Bronchial epithelial cell (primary cell): ENCODE measurements at regions not wholly inside any gene's neighbourhood (a gene's known extent, or its start where the extent isn't known, plus 50 kb on each side); places are given as distances from the start of the nearest gene placed in this dataset.

Experiments
- DNase-seq: peaks from one replicate; pipeline ENCODE4 v3.0.0-alpha.2; 2010; ENCODE audit warnings: low read depth
- FAIRE-seq: peaks from 2 replicates; lab custom pipeline; 2011; peaks lifted over from hg19 to GRCh38; lab: Jason Lieb, UNC
- H3K27me3 ChIP-seq: 2 replicates; pipeline ENCODE4 v1.5.1; 2011; ENCODE audit warnings: low read length; ENCODE audit not compliant: control insufficient read depth, insufficient read depth
- H3K36me3 ChIP-seq: 2 replicates; pipeline ENCODE4 v1.5.1; 2011; ENCODE audit warnings: low read length; ENCODE audit not compliant: control insufficient read depth, insufficient read depth
- H3K4me3 ChIP-seq: 2 replicates; pipeline ENCODE4 v1.5.1; 2011; ENCODE audit warnings: mild to moderate bottlenecking, low read depth, low read length, control low read depth
- CTCF ChIP-seq: IDR thresholded peaks from 2 replicates; pipeline ENCODE4 v1.5.1; 2011; ENCODE audit warnings: mild to moderate bottlenecking, moderate library complexity, low read length, control low read depth, inconsistent platforms; ENCODE audit not compliant: insufficient read depth, severe bottlenecking

- DNase-seq (no peak), FAIRE-seq (no peak)
- no peak overlapping the region for H3K4me3 ChIP-seq
- H3K27me3 ChIP-seq = no peaks in the 10 kb centered on the region
- TF ChIP-seq CTCF = no peak
- H3K36me3 ChIP-seq = no peaks in the 10 kb centered on the region
Observed at GRCh38 chr1:57712846-57713245, 289.0 kb upstream of the DAB1 start.

- Histone ChIP-seq H3K36me3 (no peaks in the 10 kb centered on the region), H3K27me3 (no peaks in the 10 kb centered on the region), H3K4me3 (no peak overlapping the region)
- no peak for FAIRE-seq
- DNase-seq = peak; percentile 80
- TF ChIP-seq CTCF = no peak
Observed at GRCh38 chr1:57711326-57711725, 287.5 kb upstream of the DAB1 start.

GRCh38 chr1:57707631-57708030, 283.8 kb upstream of the DAB1 start:
- TF ChIP-seq CTCF = no peak
- Histone ChIP-seq H3K4me3 (no peak overlapping the region), H3K27me3 (no peaks in the 10 kb centered on the region), H3K36me3 (no peaks in the 10 kb centered on the region)
- DNase-seq (no peak), FAIRE-seq (no peak)

- no peak for FAIRE-seq
- no peak overlapping the region for H3K4me3 ChIP-seq
- no peaks in the 10 kb centered on the region for H3K27me3 ChIP-seq
- no peak for DNase-seq
- no peak for TF ChIP-seq CTCF
- H3K36me3 ChIP-seq = no peaks in the 10 kb centered on the region
Observed at GRCh38 chr1:57704811-57705210, 281.0 kb upstream of the DAB1 start.

GRCh38 chr1:57704231-57704630, 280.4 kb upstream of the DAB1 start:
- TF ChIP-seq CTCF = no peak
- FAIRE-seq (no peak), DNase-seq (no peak)
- H3K36me3 ChIP-seq = no peaks in the 10 kb centered on the region
- H3K4me3 ChIP-seq = no peak overlapping the region
- H3K27me3 ChIP-seq = no peaks in the 10 kb centered on the region

- no peaks in the 10 kb centered on the region for H3K36me3 ChIP-seq
- H3K27me3 ChIP-seq = no peaks in the 10 kb centered on the region
- no peak overlapping the region for H3K4me3 ChIP-seq
- FAIRE-seq (no peak), DNase-seq (no peak)
- no peak for TF ChIP-seq CTCF
Observed at GRCh38 chr1:57696904-57697303, 273.0 kb upstream of the DAB1 start.
